ENCODE measurements at regions not wholly inside any gene's neighbourhood (a gene's known extent, or its start where the extent isn't known, plus 50 kb on each side); places are given as distances from the start of the nearest gene placed in this dataset.

- Histone ChIP-seq H3K9me3 (no peaks in the 10 kb centered on the region), H3K36me3 (ENCODE audit: low read depth, missing control alignments) (no peaks in the 10 kb centered on the region), H3K4me3 (no peak overlapping the region), H3K27me3 (no peaks in the 10 kb centered on the region), H3K4me1 (peaks cover 3% of the 10 kb centered on the region), H3K27ac (no peak overlapping the region)
- TF ChIP-seq POLR2A (IDR thresholded peaks at IDR 0.05) (no peak), CTCF (IDR thresholded peaks at IDR 0.05) (no peak)
- DNase-seq, result no peak
- intact Hi-C loops (cut with DNase I; ENCODE audit: low total_unique reads), result no loop called here
- WGBS, 2 donors, result 96% methylated on average over 1 of the region's 1 CpG
Measured at GRCh38 chr10:89092439-89092838, 101.8 kb downstream of the FAS start.

- DNase-seq, result no peak
- Histone ChIP-seq H3K4me3 (no peak overlapping the region), H3K4me1 (peaks cover 3% of the 10 kb centered on the region), H3K27ac (peak overlapping the region in 1 of 2 donors; percentile 68), H3K9me3 (no peaks in the 10 kb centered on the region), H3K36me3 (ENCODE audit: low read depth, missing control alignments) (no peaks in the 10 kb centered on the region), H3K27me3 (no peaks in the 10 kb centered on the region)
- no peak for TF ChIP-seq CTCF (IDR thresholded peaks at IDR 0.05)
- TF ChIP-seq POLR2A (IDR thresholded peaks at IDR 0.05), result no peak
- intact Hi-C loops (cut with DNase I; ENCODE audit: low total_unique reads), result no loop called here
- WGBS, 2 donors, result 55 to 65% methylated on average over 3 of the region's 3 CpGs
Measured at GRCh38 chr10:89091496-89091895, 100.9 kb downstream of the FAS start.

- H3K27me3 ChIP-seq, result no peaks in the 10 kb centered on the region
- no peaks in the 10 kb centered on the region for H3K36me3 ChIP-seq (ENCODE audit: low read depth, missing control alignments)
- intact Hi-C loops (cut with DNase I; ENCODE audit: low total_unique reads), result no loop called here
- no peak overlapping the region for H3K4me3 ChIP-seq
- peaks cover 3% of the 10 kb centered on the region for H3K4me1 ChIP-seq
- peak overlapping the region in 1 of 2 donors; percentile 68 for H3K27ac ChIP-seq
- WGBS, 2 donors, result 52 to 53% methylated on average over 6 of the region's 6 CpGs
- TF ChIP-seq POLR2A (IDR thresholded peaks at IDR 0.05) (no peak), CTCF (IDR thresholded peaks at IDR 0.05) (no peak)
- no peaks in the 10 kb centered on the region for H3K9me3 ChIP-seq
- no peak for DNase-seq
Measured at GRCh38 chr10:89090756-89091445, 100.3 kb downstream of the FAS start.

- no peaks in the 10 kb centered on the region for H3K9me3 ChIP-seq
- H3K36me3 ChIP-seq (ENCODE audit: low read depth, missing control alignments), result no peaks in the 10 kb centered on the region
- TF ChIP-seq CTCF (IDR thresholded peaks at IDR 0.05) (no peak), POLR2A (IDR thresholded peaks at IDR 0.05) (no peak)
- WGBS, 2 donors, result 30 to 42% methylated on average over 10 to 13 of the region's 13 CpGs
- DNase-seq, result peak; percentile 59
- intact Hi-C loops (cut with DNase I; ENCODE audit: low total_unique reads), result no loop called here
- peaks cover 3% of the 10 kb centered on the region for H3K4me1 ChIP-seq
- peak overlapping the region in 1 of 2 donors; percentile 19 for H3K4me3 ChIP-seq
- H3K27ac ChIP-seq, result peak overlapping the region; percentile 20 to 64
- no peaks in the 10 kb centered on the region for H3K27me3 ChIP-seq
Measured at GRCh38 chr10:89086801-89087521, 96.4 kb downstream of the FAS start.
